ENCODE measurements at regions not wholly inside any gene's neighbourhood (a gene's known extent, or its start where the extent isn't known, plus 50 kb on each side); places are given as distances from the start of the nearest gene placed in this dataset.
"Not testable (repeated sequence)": the region's sequence is repeated elsewhere in the genome, so short reads cannot be mapped to it uniquely, and the experiment has no call there.

DNA sequence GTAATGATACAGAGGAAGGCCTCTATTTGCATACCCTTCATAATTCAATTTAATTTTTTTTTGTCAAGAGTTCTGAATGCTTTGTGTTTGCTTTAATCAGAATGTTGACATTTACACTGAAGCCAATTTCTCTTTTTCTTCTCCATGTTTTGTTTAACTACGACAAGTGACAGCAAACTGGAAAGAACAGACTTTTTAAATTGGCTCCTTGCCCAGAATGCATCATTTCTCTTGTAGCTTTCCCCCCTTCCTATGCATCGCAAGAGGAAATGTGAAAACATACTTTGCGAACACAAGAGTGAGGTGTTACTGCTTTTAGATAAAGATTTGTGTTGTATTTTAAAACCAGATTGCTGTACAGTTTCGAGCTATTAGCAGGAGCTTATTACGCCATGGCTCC, 955.2 kb upstream of the CELF4 start:
- DNase-seq (ENCODE audit: low spot score): no peak

- DNase-seq (ENCODE audit: low spot score): no peak
Measured at GRCh38 chr18:38502539-38502938, 936.9 kb upstream of the CELF4 start.

- no peak for DNase-seq (ENCODE audit: low spot score)
Measured at GRCh38 chr18:38497266-38497665, 931.7 kb upstream of the CELF4 start.

- DNase-seq (ENCODE audit: low spot score): no peak
Measured at GRCh38 chr18:38496222-38496793, 930.7 kb upstream of the CELF4 start.

GRCh38 chr18:38494065-38494464, 928.5 kb upstream of the CELF4 start:
- no peak for DNase-seq (ENCODE audit: low spot score)

GRCh38 chr18:38491195-38491594, 925.6 kb upstream of the CELF4 start:
- DNase-seq (ENCODE audit: low spot score): no peak

GRCh38 chr18:38489721-38490120, 924.1 kb upstream of the CELF4 start:
- not testable (repeated sequence) for DNase-seq (ENCODE audit: low spot score)

GRCh38 chr18:38487521-38487920, 921.9 kb upstream of the CELF4 start:
- DNase-seq (ENCODE audit: low spot score): no peak

GRCh38 chr18:38483326-38483725, 917.7 kb upstream of the CELF4 start:
- no peak for DNase-seq (ENCODE audit: low spot score)

DNA sequence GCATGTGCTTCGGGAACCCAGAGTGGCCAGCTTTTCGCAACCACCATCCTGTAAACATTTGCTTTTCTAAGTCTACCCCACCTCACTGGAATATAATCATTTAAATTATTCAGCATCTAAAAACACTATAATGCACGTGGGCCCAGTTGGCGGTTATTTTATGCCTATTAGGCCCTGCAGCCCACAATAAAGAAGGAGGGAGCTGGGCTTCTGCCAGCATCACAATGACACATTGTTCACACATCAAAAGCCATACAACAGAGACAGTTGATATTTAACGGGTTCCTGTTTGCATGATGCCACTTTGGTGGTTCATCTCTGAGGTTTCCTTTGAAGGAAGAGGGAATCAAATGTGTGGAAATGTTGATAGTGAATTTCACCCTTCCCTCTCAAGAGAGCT, 916.0 kb upstream of the CELF4 start:
- no peak for DNase-seq (ENCODE audit: low spot score)

DNA sequence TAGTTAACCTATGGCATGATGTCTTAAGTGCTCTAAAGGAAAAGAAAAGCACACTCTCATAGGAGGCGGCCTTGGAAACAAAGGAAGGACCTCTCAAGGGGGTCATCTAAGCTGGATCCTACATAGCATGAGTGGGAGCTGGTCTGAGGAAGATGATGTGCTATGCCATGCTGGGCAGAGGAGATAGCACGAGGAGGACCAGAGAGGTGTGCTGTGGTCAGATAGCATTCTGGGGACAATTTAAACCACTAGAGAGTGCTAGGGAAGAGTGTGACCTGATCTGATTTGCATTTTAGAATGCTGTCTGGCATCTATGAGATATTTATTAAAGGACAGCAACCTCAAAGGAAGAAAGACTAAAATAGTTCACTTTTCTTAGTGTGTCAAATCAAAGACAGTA, 910.1 kb upstream of the CELF4 start:
- no peak for DNase-seq (ENCODE audit: low spot score)

DNA sequence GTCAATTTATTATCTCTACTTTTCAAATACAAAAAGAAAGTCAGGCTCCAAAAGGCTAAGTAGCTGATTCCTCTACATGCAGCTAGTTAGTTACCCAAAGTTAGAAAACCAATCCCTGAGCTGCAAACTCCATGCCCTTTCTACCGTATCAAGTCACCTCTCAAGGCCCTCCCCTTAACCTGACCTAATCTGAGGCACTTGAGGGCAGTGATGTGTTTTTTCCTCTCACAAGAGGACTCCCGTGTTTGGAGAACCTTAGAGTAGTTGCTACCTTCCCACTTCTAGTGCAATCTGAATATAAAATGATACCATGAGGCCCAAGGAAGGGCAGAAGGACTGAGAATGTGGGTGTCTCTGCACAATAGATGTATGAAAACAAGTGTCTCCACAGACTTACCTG, 907.9 kb upstream of the CELF4 start:
- DNase-seq (ENCODE audit: low spot score): no peak

DNA sequence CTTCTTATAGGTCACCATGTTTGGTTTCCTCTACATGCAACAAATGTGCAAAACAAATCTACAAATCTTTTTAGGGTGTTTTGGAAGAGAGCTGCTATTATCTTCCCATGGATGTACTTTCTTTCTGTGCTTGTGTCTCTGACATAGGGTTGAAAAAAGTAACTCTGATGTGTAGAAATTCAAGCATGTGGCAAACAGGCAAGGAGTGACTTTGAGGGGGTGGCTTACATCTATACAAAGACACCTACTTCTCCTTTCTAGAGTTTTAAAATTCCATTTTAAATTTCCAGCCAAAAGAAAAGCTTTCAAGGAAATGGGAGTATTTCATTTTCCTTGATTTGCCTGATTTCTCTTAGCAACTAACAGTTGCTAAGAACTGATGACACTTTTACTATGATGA, 904.8 kb upstream of the CELF4 start:
- no peak for DNase-seq (ENCODE audit: low spot score)

DNA sequence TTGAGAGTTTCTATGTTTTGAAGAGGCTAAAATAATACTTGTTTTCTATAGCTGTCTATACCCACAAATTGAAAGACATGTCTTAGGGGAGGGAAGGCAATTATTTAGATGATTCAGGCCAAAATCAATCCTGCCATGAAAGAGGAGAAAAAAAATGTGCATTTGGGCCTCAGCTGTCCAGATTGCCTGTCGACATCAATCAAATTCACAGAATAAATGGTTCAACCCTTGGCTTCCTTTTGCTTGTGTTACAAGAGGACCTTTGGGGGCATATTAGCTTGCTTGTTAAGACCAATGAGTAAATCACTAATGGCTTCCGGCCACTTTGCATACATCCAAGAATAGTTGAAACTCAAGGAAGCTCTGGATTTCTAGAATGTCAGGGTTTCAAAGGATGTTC, 900.8 kb upstream of the CELF4 start:
- no peak for DNase-seq (ENCODE audit: low spot score)

DNA sequence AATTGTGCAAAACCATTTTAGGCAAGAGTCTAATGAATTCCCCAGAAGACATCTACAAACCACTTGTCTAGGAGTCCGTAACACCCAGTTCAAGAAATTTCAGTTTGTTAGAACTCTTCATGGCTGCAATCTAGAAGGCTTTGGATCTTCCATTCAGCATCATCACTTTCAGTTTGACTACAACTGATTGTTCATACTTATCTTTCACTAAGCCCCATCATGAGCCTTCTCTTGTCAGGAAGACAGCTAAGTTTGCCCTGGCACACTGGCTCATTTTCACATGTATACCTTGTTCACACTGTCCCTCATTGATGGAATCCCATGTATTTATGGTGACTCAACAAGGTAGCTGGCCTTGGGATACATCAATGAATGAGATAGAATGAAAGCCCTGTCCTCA, 898.4 kb upstream of the CELF4 start:
- no peak for DNase-seq (ENCODE audit: low spot score)

DNA sequence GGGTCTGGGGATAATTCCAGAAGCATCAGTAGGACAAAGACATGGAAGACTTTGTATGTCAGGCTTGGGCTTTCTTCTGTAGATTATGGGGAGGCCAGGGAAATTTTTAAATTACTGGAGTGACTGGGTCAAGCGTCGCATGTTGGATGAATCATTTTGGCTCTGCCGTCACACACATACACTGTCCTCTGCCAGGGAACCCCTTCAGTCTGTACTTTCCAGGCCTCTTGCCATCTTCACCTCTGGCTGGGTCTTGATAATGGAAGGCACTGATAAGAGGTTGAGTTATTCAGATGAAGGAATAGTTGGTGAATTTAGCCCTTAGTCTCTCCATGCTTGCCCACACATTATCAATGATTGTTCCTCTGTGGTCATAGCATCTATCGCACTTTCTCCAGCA, 895.1 kb upstream of the CELF4 start:
- DNase-seq (ENCODE audit: low spot score): no peak

GRCh38 chr18:38459131-38459994, 893.8 kb upstream of the CELF4 start:
- DNase-seq (ENCODE audit: low spot score): no peak

DNA sequence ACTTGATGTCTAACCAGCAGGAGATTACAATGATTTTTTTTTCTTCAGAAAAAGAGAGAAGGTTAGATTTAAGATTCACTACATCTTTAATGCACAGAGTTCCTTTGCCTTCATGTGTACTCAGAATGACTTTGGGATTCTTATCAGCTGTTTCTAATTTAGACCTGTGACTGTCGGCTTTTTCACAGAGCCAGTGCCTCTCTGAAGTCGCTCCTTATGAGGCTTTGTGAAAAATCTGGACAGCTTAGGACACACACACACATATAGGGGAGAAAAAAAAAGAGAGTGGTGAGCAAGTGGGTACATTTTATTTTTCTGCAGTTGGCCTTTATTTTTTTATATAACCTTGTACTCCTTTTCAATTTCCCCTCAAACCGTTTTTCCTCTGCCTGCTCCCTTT, 893.1 kb upstream of the CELF4 start:
- DNase-seq (ENCODE audit: low spot score): no peak

GRCh38 chr18:38456253-38456652, 890.7 kb upstream of the CELF4 start:
- DNase-seq (ENCODE audit: low spot score): no peak

DNA sequence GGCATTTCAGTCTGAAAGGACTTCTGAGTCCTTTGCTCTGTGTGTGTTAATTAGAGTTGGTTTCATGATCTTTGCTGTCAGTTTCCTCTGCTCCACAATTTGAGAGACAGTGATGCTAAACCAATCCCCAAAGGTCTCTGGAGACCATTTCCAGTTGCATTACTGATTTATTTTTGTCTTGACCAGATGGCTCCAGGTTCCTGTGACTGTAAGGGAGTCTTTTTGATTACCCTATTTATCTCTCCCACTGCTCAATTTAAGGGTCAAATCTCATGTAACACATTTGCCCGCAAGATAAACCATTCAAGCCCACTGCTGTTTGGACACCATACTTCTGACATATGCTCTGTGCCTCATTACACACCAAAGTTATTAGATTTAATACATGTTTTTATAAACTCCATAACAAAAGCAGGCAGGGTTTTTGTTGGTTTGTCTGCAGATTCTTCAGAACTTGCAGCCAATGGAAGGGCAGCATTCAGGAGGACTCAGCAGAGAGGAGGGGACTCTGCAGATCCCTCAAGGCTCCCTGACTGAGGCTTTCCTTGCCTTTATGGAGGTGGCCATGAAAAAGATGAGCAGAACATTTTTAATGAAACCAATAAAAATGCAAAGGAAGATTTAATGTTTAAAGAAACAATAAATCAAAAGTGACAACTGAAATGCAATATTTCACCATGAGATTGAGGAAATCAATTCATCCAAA, 889.3 kb upstream of the CELF4 start:
- no peak for DNase-seq (ENCODE audit: low spot score)

DNA sequence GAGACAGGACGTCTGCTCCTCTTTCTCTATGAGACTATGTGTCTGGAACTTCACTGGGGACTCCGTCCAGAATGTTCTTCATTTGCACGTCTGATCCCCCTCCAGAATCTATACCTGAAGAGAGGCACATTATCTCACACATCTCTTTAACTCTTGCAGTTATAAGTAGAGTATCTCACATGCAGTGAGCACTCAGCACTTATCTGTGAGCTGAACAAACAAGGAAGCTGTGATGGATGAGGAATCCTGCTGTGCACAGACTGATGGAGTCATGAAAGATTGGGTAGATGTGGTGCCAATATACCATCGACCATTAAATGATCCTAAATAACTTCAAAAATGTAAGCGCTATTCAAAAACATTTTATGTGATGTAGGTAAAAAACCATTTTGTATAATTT, 888.3 kb upstream of the CELF4 start:
- no peak for DNase-seq (ENCODE audit: low spot score)

GRCh38 chr18:38450876-38451275, 885.3 kb upstream of the CELF4 start:
- no peak for DNase-seq (ENCODE audit: low spot score)

- no peak for DNase-seq (ENCODE audit: low spot score)
Measured at GRCh38 chr18:38445804-38446145, 880.2 kb upstream of the CELF4 start.
